H1 (cell line): ENCODE measurements at regions not wholly inside any gene's neighbourhood (a gene's known extent, or its start where the extent isn't known, plus 50 kb on each side); places are given as distances from the start of the nearest gene placed in this dataset.

Experiments
- ATF2 ChIP-seq: IDR thresholded peaks from 2 replicates; pipeline ENCODE4 v1.6.1; 2012; ENCODE audit warnings: low read length, inconsistent platforms

DNA sequence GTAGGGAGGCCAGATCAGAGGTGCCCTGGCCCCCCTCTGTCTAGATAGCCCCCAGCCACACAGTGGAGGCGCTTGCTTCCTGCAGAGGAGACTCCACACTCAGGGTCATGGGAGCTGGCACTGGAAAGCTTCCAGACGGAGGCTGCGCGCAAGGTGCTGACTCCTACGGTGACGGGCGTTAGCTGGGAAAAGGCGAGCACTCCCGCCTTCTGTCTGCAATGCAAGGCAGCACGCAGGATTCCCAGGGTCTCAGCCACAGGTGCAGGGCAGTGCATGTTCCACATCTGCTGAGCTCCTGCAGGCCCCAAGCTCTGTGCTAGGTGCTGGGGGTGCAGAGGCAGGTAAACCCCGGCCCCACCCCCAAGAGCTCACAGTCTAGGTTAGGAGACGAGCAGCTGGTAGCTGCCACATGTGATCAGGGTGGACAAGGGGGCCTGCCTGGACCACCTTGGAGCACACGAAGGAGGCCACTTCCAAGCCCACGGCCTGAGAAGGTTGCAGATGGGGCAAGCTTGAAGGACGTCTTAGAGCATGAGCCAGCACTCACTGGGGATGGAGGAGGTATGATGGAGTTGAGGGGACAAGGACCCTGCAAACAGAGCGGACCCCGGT, 310.9 kb upstream of the DIO3 start (continued):
- TF ChIP-seq ATF2 = no peak
- TF ChIP-seq, all 59 proteins: peak for 0
